ENCODE measurements at regions not wholly inside any gene's neighbourhood (a gene's known extent, or its start where the extent isn't known, plus 50 kb on each side); places are given as distances from the start of the nearest gene placed in this dataset.
"Not testable (repeated sequence)": the region's sequence is repeated elsewhere in the genome, so short reads cannot be mapped to it uniquely, and the experiment has no call there.

- DNase-seq (ENCODE audit: low read depth in 3 of 3) = no peak
Measured at GRCh38 chr5:164289526-164289925, 784.1 kb downstream of the MAT2B start.

GRCh38 chr5:164296603-164297080 is 791.2 kb downstream of the MAT2B start:
- no peak for DNase-seq (ENCODE audit: low read depth in 3 of 3)

GRCh38 chr5:164298165-164298564 is 792.7 kb downstream of the MAT2B start:
- no peak for DNase-seq (ENCODE audit: low read depth in 3 of 3)

GRCh38 chr5:164300295-164300694 is 794.9 kb downstream of the MAT2B start:
- no peak for DNase-seq (ENCODE audit: low read depth in 3 of 3)

GRCh38 chr5:164301136-164301535 is 795.7 kb downstream of the MAT2B start:
- no peak for DNase-seq (ENCODE audit: low read depth in 3 of 3)

- DNase-seq (ENCODE audit: low read depth in 3 of 3) = no peak
Measured at GRCh38 chr5:164301708-164302107, 796.3 kb downstream of the MAT2B start.

- no peak for DNase-seq (ENCODE audit: low read depth in 3 of 3)
Measured at GRCh38 chr5:164302533-164303235, 797.3 kb downstream of the MAT2B start.

GRCh38 chr5:164303646-164304215 is 798.3 kb downstream of the MAT2B start:
- no peak for DNase-seq (ENCODE audit: low read depth in 3 of 3)

GRCh38 chr5:164306662-164307061 is 801.2 kb downstream of the MAT2B start:
- DNase-seq (ENCODE audit: low read depth in 3 of 3) = no peak

- DNase-seq (ENCODE audit: low read depth in 3 of 3) = no peak
Measured at GRCh38 chr5:164312801-164313200, 807.4 kb downstream of the MAT2B start.

- no peak for DNase-seq (ENCODE audit: low read depth in 3 of 3)
Measured at GRCh38 chr5:164317676-164318075, 812.3 kb downstream of the MAT2B start.

GRCh38 chr5:164319161-164319560 is 813.7 kb downstream of the MAT2B start:
- no peak for DNase-seq (ENCODE audit: low read depth in 3 of 3)

- no peak for DNase-seq (ENCODE audit: low read depth in 3 of 3)
Measured at GRCh38 chr5:164324239-164324638, 818.8 kb downstream of the MAT2B start.

GRCh38 chr5:164326219-164326618 is 820.8 kb downstream of the MAT2B start:
- no peak for DNase-seq (ENCODE audit: low read depth in 3 of 3)

GRCh38 chr5:164327166-164327565 is 821.7 kb downstream of the MAT2B start:
- not testable (repeated sequence) for DNase-seq (ENCODE audit: low read depth in 3 of 3)

- no peak for DNase-seq (ENCODE audit: low read depth in 3 of 3)
Measured at GRCh38 chr5:164332349-164333196, 827.2 kb downstream of the MAT2B start.

- DNase-seq (ENCODE audit: low read depth in 3 of 3) = no peak
Measured at GRCh38 chr5:164335837-164336236, 830.4 kb downstream of the MAT2B start.

- no peak for DNase-seq (ENCODE audit: low read depth in 3 of 3)
Measured at GRCh38 chr5:164336276-164336675, 830.9 kb downstream of the MAT2B start.

- no peak for DNase-seq (ENCODE audit: low read depth in 3 of 3)
Measured at GRCh38 chr5:164336906-164337305, 831.5 kb downstream of the MAT2B start.

GRCh38 chr5:164341056-164341619 is 835.7 kb downstream of the MAT2B start:
- DNase-seq (ENCODE audit: low read depth in 3 of 3) = no peak

- DNase-seq (ENCODE audit: low read depth in 3 of 3) = no peak
Measured at GRCh38 chr5:164345173-164345849, 839.9 kb downstream of the MAT2B start.

GRCh38 chr5:164345853-164346252 is 840.4 kb downstream of the MAT2B start:
- DNase-seq (ENCODE audit: low read depth in 3 of 3) = no peak
